ENCODE measurements at regions not wholly inside any gene's neighbourhood (a gene's known extent, or its start where the extent isn't known, plus 50 kb on each side); places are given as distances from the start of the nearest gene placed in this dataset.

GRCh38 chr4:169902658-169903345, 123.4 kb downstream of the MFAP3L start:
- H3K4me2 ChIP-seq (ENCODE audit: low read depth, low read length): no peak overlapping the region
- peak; percentile 18 for DNase-seq (ENCODE audit: low spot score)
- no peaks in the 10 kb centered on the region for H3K36me3 ChIP-seq (replicated peaks in 1 of 2; ENCODE audit: control insufficient read depth in 1 of 2, insufficient read depth in 2 of 2, low read length in 2 of 2)
- peaks cover 8% of the 10 kb centered on the region; the same call in 1 of the 2 replicates for H3K4me1 ChIP-seq (ENCODE audit: insufficient read depth, low read length)
- TF ChIP-seq CEBPG (CRISPR knock-in tag; IDR thresholded peaks at IDR 0.05) (0 out of 2 replicates have a peak, but pooled peaks have one; percentile 4), CTCF (CRISPR knock-in tag; IDR thresholded peaks at IDR 0.05) (peak; percentile 59), ZC3H4 (CRISPR knock-in tag; IDR thresholded peaks at IDR 0.05; ENCODE audit: borderline replicate concordance) (no peak), TFDP2 (CRISPR knock-in tag; IDR thresholded peaks at IDR 0.05) (no peak), ZNF784 (CRISPR knock-in tag; IDR thresholded peaks at IDR 0.05; ENCODE audit: borderline replicate concordance) (no peak), ZNF598 (CRISPR knock-in tag; IDR thresholded peaks at IDR 0.05; ENCODE audit: borderline replicate concordance) (no peak), HOXD1 (CRISPR knock-in tag; IDR thresholded peaks at IDR 0.05) (no peak), ZHX2 (IDR thresholded peaks at IDR 0.05; ENCODE audit: low read depth) (no peak), ZHX2 (CRISPR knock-in tag; IDR thresholded peaks at IDR 0.05; ENCODE audit: borderline replicate concordance) (no peak), NCOA2 (CRISPR knock-in tag; IDR thresholded peaks at IDR 0.05) (no peak), STAG1 (CRISPR knock-in tag; IDR thresholded peaks at IDR 0.05) (peak; percentile 70), ZNF619 (CRISPR knock-in tag; IDR thresholded peaks at IDR 0.05) (no peak), ELF4 (CRISPR knock-in tag; IDR thresholded peaks at IDR 0.05; ENCODE audit: borderline replicate concordance) (no peak)
- ChIA-PET CTCF (ENCODE audit: low intra/inter-chr PET ratio, low total read pairs) (no interaction called here), POLR2A (no interaction called here)
- no peak for FAIRE-seq
- H3K27ac ChIP-seq (ENCODE audit: extremely low read length, insufficient read depth, low read length): no peak overlapping the region
- no peaks in the 10 kb centered on the region; a peak in 1 of 5 replicates for H3K27me3 ChIP-seq (ENCODE audit: control insufficient read depth in 1 of 2, insufficient read depth in 2 of 2, low read length in 2 of 2)
- no peak overlapping the region for H3K9ac ChIP-seq (ENCODE audit: insufficient read depth, low read depth, low read length)
- no peaks in the 10 kb centered on the region for H4K20me1 ChIP-seq (ENCODE audit: insufficient read depth, low read length)
- intact Hi-C loops (cut with micrococcal nuclease; ENCODE audit: unreplicated experiment): no loop called here
- no TSS peak for BruUV-seq (replicated peaks)
- no peak overlapping the region for H3K4me3 ChIP-seq (replicated peaks in 1 of 3; ENCODE audit: insufficient read depth in 1 of 3, low read depth in 2 of 3, low read length in 3 of 3)
- no peaks in the 10 kb centered on the region for H3K9me3 ChIP-seq (ENCODE audit: low read length)
- H3K79me2 ChIP-seq (ENCODE audit: insufficient read depth, low read length): no peaks in the 10 kb centered on the region
- ATAC-seq: peak; percentile 85
- in situ Hi-C loops (cut with HindIII; ENCODE audit: extremely low pct_ligation_motif_present, low pct_unique_long_range_greater_than_20kb): no loop called here
- 7% methylated on average over 6 of the region's 9 CpGs for WGBS (ENCODE audit: low lambda C conversion rate)
- H2AFZ ChIP-seq (ENCODE audit: low read length): no peak overlapping the region

Data from HepG2 (cell line).